Astrocyte of the spinal cord (primary cell): ENCODE measurements at regions not wholly inside any gene's neighbourhood (a gene's known extent, or its start where the extent isn't known, plus 50 kb on each side); places are given as distances from the start of the nearest gene placed in this dataset.
A peak's percentile ranks its signal among the peaks of the same experiment; 100 is the strongest.

Experiments
- DNase-seq: peaks from one replicate; pipeline ENCODE4 v3.0.0; 2011; ENCODE audit warnings: low read depth, low spot score
- H3K4me3 ChIP-seq: 2 replicates; pipeline ENCODE4 v1.5.1; 2011; ENCODE audit warnings: low read depth, mild to moderate bottlenecking, low read length, moderate library complexity
- CTCF ChIP-seq: IDR thresholded peaks from 2 replicates; pipeline ENCODE4 v1.5.1; 2012; ENCODE audit warnings: low read depth, mild to moderate bottlenecking, low read length, inconsistent platforms
- in situ Hi-C: cut with HindIII; loops from 2 replicates; pipeline ENCODE4 v1.10.0; 2017; ENCODE audit warnings: low sequenced_read_pairs

- no peak for DNase-seq
- H3K4me3 ChIP-seq = no peak overlapping the region
- in situ Hi-C loops = no loop called here
- TF ChIP-seq CTCF = no peak
These were observed 394.3 kb downstream of the GADD45G start for GRCh38 chr9:89999176-89999533.

- in situ Hi-C loops = no loop called here
- DNase-seq = peak; percentile 64
- TF ChIP-seq CTCF = no peak
These were observed 394.9 kb downstream of the GADD45G start for GRCh38 chr9:89999534-90000370.

GRCh38 chr9:90000925-90001324, 396.1 kb downstream of the GADD45G start:
- H3K4me3 ChIP-seq = no peak overlapping the region
- no peak for TF ChIP-seq CTCF
- in situ Hi-C loops = no loop called here
- no peak for DNase-seq

More at GRCh38 chr9:89999534-90000370, 394.9 kb downstream of the GADD45G start:
- H3K4me3 ChIP-seq = peak overlapping the region; percentile 3

- DNase-seq = no peak
- no peak overlapping the region for H3K4me3 ChIP-seq
- TF ChIP-seq CTCF = no peak
- in situ Hi-C loops = no loop called here
These were observed 396.9 kb downstream of the GADD45G start for GRCh38 chr9:90001747-90002146.

GRCh38 chr9:90002397-90003271, 397.8 kb downstream of the GADD45G start:
- DNase-seq = no peak
- no peak overlapping the region for H3K4me3 ChIP-seq
- in situ Hi-C loops = no loop called here
- TF ChIP-seq CTCF = no peak

GRCh38 chr9:90005388-90005787, 400.6 kb downstream of the GADD45G start:
- H3K4me3 ChIP-seq = no peak overlapping the region
- in situ Hi-C loops = no loop called here
- no peak for TF ChIP-seq CTCF
- DNase-seq = no peak
